NT2/D1 (cell line): ENCODE measurements at regions not wholly inside any gene's neighbourhood (a gene's known extent, or its start where the extent isn't known, plus 50 kb on each side); places are given as distances from the start of the nearest gene placed in this dataset.

Source experiments
- SUZ12 ChIP-seq: IDR thresholded peaks from 2 replicates; pipeline ENCODE4 v1.6.1; 2011; ENCODE audit not compliant: insufficient read length, insufficient read depth; ENCODE audit errors: extremely low read depth
- YY1 ChIP-seq: IDR thresholded peaks from 2 replicates; pipeline ENCODE4 v1.6.1; 2011; ENCODE audit not compliant: insufficient read length, insufficient read depth
- ZNF274 ChIP-seq: IDR thresholded peaks from 2 replicates; pipeline ENCODE4 v1.6.1; 2011; ENCODE audit warnings: mild to moderate bottlenecking, low read depth, low read length

GRCh38 chr1:239858529-239858928 lies 233.2 kb upstream of the FMN2 start:
- TF ChIP-seq SUZ12 (no peak), ZNF274 (no peak), YY1 (no peak)
